Stimulated activated CD4-positive, alpha-beta T cell treated with anti-CD3 and anti-CD28 coated beads, Interleukin-1b, Interleukin-23, amount 100 ng/mL, for 48 hours (primary cell): ENCODE measurements at regions not wholly inside any gene's neighbourhood (a gene's known extent, or its start where the extent isn't known, plus 50 kb on each side); places are given as distances from the start of the nearest gene placed in this dataset.

ENCODE experiments used
- DNase-seq: peaks from one replicate; pipeline ENCODE4 v3.0.0-alpha.2; 2020

- DNase-seq, result no peak
These were observed 747.7 kb downstream of the KCTD16 start for GRCh38 chr5:144918371-144918770.

- no peak for DNase-seq
These were observed 744.8 kb downstream of the KCTD16 start for GRCh38 chr5:144915452-144915851.

DNA sequence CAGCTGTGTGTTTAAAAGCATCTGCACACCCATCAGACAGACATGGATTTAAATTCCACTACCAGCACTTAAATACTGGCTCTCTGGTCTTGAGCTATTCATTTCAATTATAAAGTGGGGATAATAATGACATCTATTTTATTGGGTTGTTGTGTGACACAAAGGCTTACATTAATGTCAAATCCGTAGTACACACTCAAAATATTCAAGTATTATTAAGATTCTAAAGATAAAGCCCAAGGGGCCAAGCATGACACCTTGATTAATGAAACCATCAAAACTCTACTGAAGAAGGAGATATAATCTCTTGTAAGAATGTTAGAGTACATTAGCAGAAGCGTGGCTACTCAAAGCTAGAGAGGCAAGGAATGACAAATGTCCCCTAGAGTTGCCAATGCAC is 743.0 kb downstream of the KCTD16 start:
- no peak for DNase-seq

DNA sequence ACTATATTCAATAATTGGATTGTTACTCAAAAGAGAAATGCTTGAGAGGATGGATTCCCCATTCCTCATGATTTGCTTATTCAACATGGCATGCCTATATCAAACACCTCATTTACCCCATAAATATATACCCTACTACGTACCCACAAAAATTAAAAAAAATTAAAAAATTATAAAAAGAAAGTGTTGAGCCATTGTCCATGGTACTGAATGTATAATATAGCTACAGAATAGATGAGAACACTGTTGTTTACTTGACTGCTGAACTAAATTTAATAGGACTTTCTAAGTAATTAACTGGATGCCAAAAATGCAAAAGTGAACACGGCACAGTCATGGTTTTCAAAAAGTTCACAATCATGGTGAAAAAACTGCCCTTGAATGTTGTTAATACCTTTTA is 725.8 kb downstream of the KCTD16 start:
- DNase-seq, result no peak

- DNase-seq, result no peak
These were observed 716.0 kb downstream of the KCTD16 start for GRCh38 chr5:144886668-144887067.

DNA sequence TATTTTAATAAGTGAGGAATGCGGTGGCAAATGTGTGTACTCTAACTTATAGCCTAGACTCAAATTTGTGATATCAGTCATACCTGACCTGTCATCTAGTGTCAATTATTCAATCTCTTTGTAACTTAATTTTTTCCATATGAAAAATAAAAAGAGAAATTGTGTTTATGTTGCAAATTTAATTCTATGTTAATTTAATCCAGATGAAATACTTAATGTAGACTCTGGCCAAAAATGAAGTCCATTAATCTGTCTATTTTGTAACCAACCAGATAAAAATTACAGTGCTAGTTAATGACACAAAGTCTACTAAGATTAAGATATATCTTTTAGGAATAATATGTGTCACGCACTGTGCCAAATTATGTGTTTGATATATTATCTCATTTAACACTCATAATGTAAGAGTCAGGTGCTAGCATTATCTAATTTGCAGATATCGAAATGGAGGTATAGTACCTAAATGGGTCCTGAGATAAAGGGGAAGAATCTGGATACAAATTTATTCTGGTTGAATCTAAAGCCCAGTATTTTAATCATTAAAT is 712.1 kb downstream of the KCTD16 start:
- no peak for DNase-seq

GRCh38 chr5:144880513-144880912 is 709.8 kb downstream of the KCTD16 start:
- no peak for DNase-seq

- no peak for DNase-seq
These were observed 706.3 kb downstream of the KCTD16 start for GRCh38 chr5:144876990-144877389.

- DNase-seq, result no peak
These were observed 702.4 kb downstream of the KCTD16 start for GRCh38 chr5:144873076-144873475.

DNA sequence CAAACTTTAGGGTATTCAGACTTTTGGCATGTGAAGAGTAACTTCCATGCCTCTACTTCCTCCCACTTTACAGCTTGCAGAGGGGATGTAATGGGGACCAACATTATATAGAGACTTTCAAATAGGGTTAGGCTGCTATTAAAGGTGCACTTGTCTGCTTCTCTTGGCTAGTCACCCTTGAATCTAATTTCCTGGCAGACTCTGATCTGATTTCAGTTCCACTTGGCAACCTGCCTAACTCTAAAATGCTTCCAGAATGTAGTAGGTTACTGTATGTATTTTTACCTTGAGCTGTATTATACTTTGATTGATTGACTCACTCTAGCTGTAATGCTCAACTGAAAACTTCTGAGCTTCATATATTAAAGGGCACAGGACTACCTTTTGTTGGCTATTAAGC is 693.4 kb downstream of the KCTD16 start:
- no peak for DNase-seq

DNA sequence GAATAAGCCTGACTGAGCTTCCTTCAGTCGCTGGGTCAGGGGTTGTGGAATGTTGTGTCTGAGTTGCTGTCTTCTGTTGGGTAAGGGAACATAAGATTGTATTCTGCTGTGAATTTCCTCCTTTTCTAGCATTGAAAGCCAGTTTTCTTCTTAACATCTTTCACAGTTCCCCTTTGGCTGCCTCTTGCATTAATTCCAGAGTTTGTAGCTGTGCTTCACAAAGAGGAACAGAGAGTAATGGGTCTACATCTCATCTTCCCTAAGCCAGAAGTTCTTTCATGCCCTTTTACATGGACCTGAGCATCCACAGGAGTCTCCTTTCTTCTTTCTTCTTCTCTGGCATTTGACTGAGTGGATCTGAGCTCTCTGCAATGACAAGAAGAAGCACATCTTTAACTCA is 686.8 kb downstream of the KCTD16 start:
- DNase-seq, result no peak

GRCh38 chr5:144844086-144844485 is 673.4 kb downstream of the KCTD16 start:
- DNase-seq, result no peak

GRCh38 chr5:144832416-144832815 is 661.7 kb downstream of the KCTD16 start:
- DNase-seq, result no peak

- no peak for DNase-seq
These were observed 661.0 kb downstream of the KCTD16 start for GRCh38 chr5:144831650-144832049.

GRCh38 chr5:144822503-144822902 is 651.8 kb downstream of the KCTD16 start:
- DNase-seq, result no peak

GRCh38 chr5:144820278-144820677 is 649.6 kb downstream of the KCTD16 start:
- DNase-seq, result no peak

- no peak for DNase-seq
These were observed 644.5 kb downstream of the KCTD16 start for GRCh38 chr5:144815131-144815530.

GRCh38 chr5:144812763-144813162 is 642.1 kb downstream of the KCTD16 start:
- DNase-seq, result no peak

- DNase-seq, result no peak
These were observed 629.5 kb downstream of the KCTD16 start for GRCh38 chr5:144800169-144800568.

GRCh38 chr5:144798595-144798994 is 627.9 kb downstream of the KCTD16 start:
- no peak for DNase-seq

DNA sequence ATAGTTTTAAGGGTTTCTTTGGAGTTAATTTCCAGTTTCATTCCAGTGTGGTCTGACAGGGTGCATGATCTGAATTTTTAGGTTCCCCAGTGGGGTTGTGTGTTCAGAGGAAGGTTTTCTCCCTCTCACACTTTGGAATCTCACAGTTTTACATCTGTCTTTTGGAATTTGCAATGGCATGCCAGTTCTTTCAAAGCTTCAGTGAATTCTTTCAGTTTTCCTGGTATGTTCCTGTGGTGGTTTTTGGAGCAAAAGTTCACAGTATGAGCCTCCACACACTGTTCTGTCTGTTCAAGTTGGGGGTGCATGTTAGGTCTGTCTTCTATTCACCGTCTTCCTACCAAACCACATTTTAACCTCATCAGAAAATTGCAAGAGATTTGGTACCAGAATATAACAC is 624.2 kb downstream of the KCTD16 start:
- DNase-seq, result no peak

DNA sequence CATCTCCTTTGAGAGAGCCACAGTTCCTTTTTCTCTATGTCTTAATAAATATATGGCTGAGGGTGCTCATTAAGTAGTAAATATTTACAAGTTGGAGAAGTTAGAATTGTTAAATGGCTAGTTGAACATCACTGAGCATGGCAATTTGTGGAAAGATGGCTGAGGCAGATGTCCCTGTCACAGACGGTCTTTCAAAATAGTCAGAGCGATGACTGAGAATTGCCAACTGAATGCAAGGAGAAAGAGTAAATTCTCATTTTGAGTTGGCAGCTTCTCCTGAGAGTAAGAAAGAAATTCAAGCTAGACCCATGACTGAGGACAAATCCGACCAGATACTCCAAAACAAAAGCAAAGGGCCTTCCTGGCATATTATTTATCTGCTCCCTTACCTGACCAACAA is 617.9 kb downstream of the KCTD16 start:
- DNase-seq, result no peak

- no peak for DNase-seq
These were observed 617.4 kb downstream of the KCTD16 start for GRCh38 chr5:144788046-144788445.

DNA sequence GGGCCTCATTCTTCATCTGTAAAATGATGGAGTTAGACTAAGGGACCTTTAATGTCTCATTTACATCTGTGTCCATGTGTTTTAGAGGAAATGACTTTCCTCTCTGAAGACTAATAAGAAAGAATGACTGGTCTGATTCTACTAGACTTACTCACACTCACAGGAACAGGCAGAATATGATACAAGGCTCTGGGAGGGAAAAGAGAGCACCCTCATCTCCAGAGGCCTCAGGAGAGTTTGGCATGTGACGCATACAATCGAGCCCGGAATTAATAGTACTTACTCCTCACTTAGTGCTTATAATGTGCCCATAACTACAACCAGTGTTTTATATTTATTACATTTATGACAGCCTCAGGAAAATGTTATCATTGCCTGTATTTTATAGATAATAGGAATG is 608.7 kb downstream of the KCTD16 start:
- DNase-seq, result no peak

GRCh38 chr5:144778561-144778960 is 607.9 kb downstream of the KCTD16 start:
- no peak for DNase-seq

DNA sequence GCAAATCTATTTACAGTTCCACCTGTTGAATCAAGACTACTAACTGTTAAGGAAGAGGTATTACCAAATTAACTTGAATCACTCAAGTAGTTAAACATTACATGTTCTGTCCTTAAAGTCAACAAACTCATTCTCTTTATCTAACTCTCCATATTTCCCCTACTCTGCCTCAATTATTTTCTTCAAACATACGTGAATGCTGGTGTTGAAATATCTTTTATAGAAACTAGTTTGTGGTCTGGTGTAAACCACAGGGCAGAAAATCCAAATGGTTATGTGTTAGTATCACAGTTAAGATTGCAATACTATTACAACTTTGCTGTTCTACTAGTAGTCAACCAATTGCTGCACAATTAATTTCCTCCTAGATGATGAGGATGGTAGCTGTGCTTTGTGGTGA is 603.5 kb downstream of the KCTD16 start:
- no peak for DNase-seq
